ENCODE measurements at regions not wholly inside any gene's neighbourhood (a gene's known extent, or its start where the extent isn't known, plus 50 kb on each side); places are given as distances from the start of the nearest gene placed in this dataset.
A peak's percentile ranks its signal among the peaks of the same experiment; 100 is the strongest.

- no peak overlapping the region for H3K9ac ChIP-seq
- no peak overlapping the region for H3K27ac ChIP-seq
- H3K27me3 ChIP-seq = peaks cover 0 to 49% (median 33%) of the 10 kb centered on the region in 11 experiments; a peak in 15 of 22 replicates
- H3K36me3 ChIP-seq = no peaks in the 10 kb centered on the region
- no peak overlapping the region for H3K4me3 ChIP-seq
- H3K4me2 ChIP-seq = no peak overlapping the region
- peaks cover 0 to 16% (median 9%) of the 10 kb centered on the region in 10 experiments; a peak in 10 of 20 replicates for H3K4me1 ChIP-seq
- H4K20me1 ChIP-seq = peaks cover 0 to 61% (median 0%) of the 10 kb centered on the region in 11 experiments; a peak in 9 of 22 replicates
- no peak for TF ChIP-seq Cebpa-rat (IDR thresholded peaks at IDR 0.05)
- no peaks in the 10 kb centered on the region for H3K9me3 ChIP-seq (replicated peaks in 1 of 11)
Observed at GRCh38 chr1:2934156-2934540, 87.1 kb upstream of the ACTRT2 start.

- Histone ChIP-seq H3K4me3 (no peak overlapping the region), H3K4me1 (peaks cover 0 to 11% (median 7%) of the 10 kb centered on the region in 10 experiments; a peak in 10 of 20 replicates), H3K27ac (no peak overlapping the region), H3K9ac (no peak overlapping the region), H3K9me3 (replicated peaks in 1 of 11) (peaks cover 0 to 3% (median under 1%) of the 10 kb centered on the region in 11 experiments; a peak in 8 of 22 replicates), H4K20me1 (peaks cover 0 to 56% (median 0%) of the 10 kb centered on the region in 11 experiments; a peak in 9 of 22 replicates), H3K36me3 (no peaks in the 10 kb centered on the region), H3K4me2 (peak overlapping the region in 4 of 11 experiments; percentile 17 to 36 (median 26); a peak in 7 of 22 replicates), H3K27me3 (peaks cover 0 to 47% (median 30%) of the 10 kb centered on the region in 11 experiments; a peak in 14 of 22 replicates)
- no peak for TF ChIP-seq Cebpa-rat (IDR thresholded peaks at IDR 0.05)
Observed at GRCh38 chr1:2934642-2935081, 86.6 kb upstream of the ACTRT2 start.

GRCh38 chr1:2935184-2935583 is 86.1 kb upstream of the ACTRT2 start:
- peaks cover 1 to 8% (median 5%) of the 10 kb centered on the region in 11 experiments; a peak in 20 of 22 replicates for H3K9me3 ChIP-seq (replicated peaks in 1 of 11)
- peaks cover 0 to 47% (median 31%) of the 10 kb centered on the region in 11 experiments; a peak in 14 of 22 replicates for H3K27me3 ChIP-seq

GRCh38 chr1:2935751-2936390 is 85.4 kb upstream of the ACTRT2 start:
- Histone ChIP-seq H3K9me3 (replicated peaks in 1 of 11) (peaks cover 8 to 15% (median 12%) of the 10 kb centered on the region in 11 experiments), H4K20me1 (peaks cover 0 to 51% (median 0%) of the 10 kb centered on the region in 11 experiments; a peak in 9 of 22 replicates), H3K4me2 (peak overlapping the region in 5 of 11 experiments; percentile 17 to 36 (median 30); a peak in 6 of 22 replicates), H3K36me3 (no peaks in the 10 kb centered on the region), H3K27me3 (peaks cover 0 to 46% (median 35%) of the 10 kb centered on the region in 11 experiments; a peak in 14 of 22 replicates), H3K4me1 (peaks cover 0 to 9% (median 7%) of the 10 kb centered on the region in 10 experiments; a peak in 10 of 20 replicates), H3K27ac (no peak overlapping the region), H3K9ac (no peak overlapping the region), H3K4me3 (no peak overlapping the region)
- TF ChIP-seq Cebpa-rat (IDR thresholded peaks at IDR 0.05) = no peak

More at GRCh38 chr1:2935184-2935583, 86.1 kb upstream of the ACTRT2 start:
- Histone ChIP-seq H3K4me1 (peaks cover 0 to 9% (median 7%) of the 10 kb centered on the region in 10 experiments; a peak in 10 of 20 replicates), H3K4me3 (no peak overlapping the region), H3K4me2 (peak overlapping the region in 6 of 11 experiments; percentile 17 to 36 (median 26); a peak in 10 of 22 replicates), H3K9ac (peak overlapping the region in 1 of 11 experiments; percentile 10; a peak in 1 of 22 replicates), H4K20me1 (peaks cover 0 to 53% (median 0%) of the 10 kb centered on the region in 11 experiments; a peak in 9 of 22 replicates), H3K36me3 (no peaks in the 10 kb centered on the region), H3K27ac (no peak overlapping the region)
- no peak for TF ChIP-seq Cebpa-rat (IDR thresholded peaks at IDR 0.05)

- H3K9me3 ChIP-seq (replicated peaks in 1 of 11) = peaks cover 18 to 25% (median 22%) of the 10 kb centered on the region in 11 experiments
- no peaks in the 10 kb centered on the region for H3K36me3 ChIP-seq
- H3K9ac ChIP-seq = no peak overlapping the region
- peaks cover 0 to 42% (median 0%) of the 10 kb centered on the region in 11 experiments; a peak in 8 of 22 replicates for H4K20me1 ChIP-seq
- peaks cover 0 to 9% (median 7%) of the 10 kb centered on the region in 10 experiments; a peak in 10 of 20 replicates for H3K4me1 ChIP-seq
- no peak overlapping the region for H3K27ac ChIP-seq
- TF ChIP-seq Cebpa-rat (IDR thresholded peaks at IDR 0.05) = no peak
- H3K4me2 ChIP-seq = no peak overlapping the region
- no peak overlapping the region for H3K4me3 ChIP-seq
- H3K27me3 ChIP-seq = peaks cover 0 to 42% (median 34%) of the 10 kb centered on the region in 11 experiments; a peak in 14 of 22 replicates
Observed at GRCh38 chr1:2936559-2937515, 84.4 kb upstream of the ACTRT2 start.

- Histone ChIP-seq H3K4me1 (peaks cover 0 to 9% (median 7%) of the 10 kb centered on the region in 10 experiments; a peak in 10 of 20 replicates), H3K4me3 (no peak overlapping the region), H3K36me3 (no peaks in the 10 kb centered on the region), H3K27me3 (peaks cover 0 to 34% (median 25%) of the 10 kb centered on the region in 11 experiments; a peak in 14 of 22 replicates), H3K9me3 (replicated peaks in 1 of 11) (peaks cover 20 to 32% (median 26%) of the 10 kb centered on the region in 11 experiments), H4K20me1 (peaks cover 0 to 34% (median 0%) of the 10 kb centered on the region in 11 experiments; a peak in 7 of 22 replicates), H3K9ac (no peak overlapping the region), H3K4me2 (no peak overlapping the region), H3K27ac (no peak overlapping the region)
- no peak for TF ChIP-seq Cebpa-rat (IDR thresholded peaks at IDR 0.05)
Observed at GRCh38 chr1:2937805-2938204, 83.5 kb upstream of the ACTRT2 start.

GRCh38 chr1:2939041-2939552 is 82.2 kb upstream of the ACTRT2 start:
- Histone ChIP-seq H3K27ac (no peak overlapping the region), H3K9me3 (replicated peaks in 1 of 11) (peaks cover 20 to 33% (median 26%) of the 10 kb centered on the region in 11 experiments), H3K36me3 (no peaks in the 10 kb centered on the region), H3K9ac (no peak overlapping the region), H4K20me1 (peaks cover 0 to 22% (median 0%) of the 10 kb centered on the region in 11 experiments; a peak in 6 of 22 replicates), H3K4me3 (no peak overlapping the region), H3K4me2 (no peak overlapping the region), H3K4me1 (peaks cover 0 to 9% (median 7%) of the 10 kb centered on the region in 10 experiments; a peak in 10 of 20 replicates), H3K27me3 (peaks cover 0 to 21% (median 12%) of the 10 kb centered on the region in 11 experiments; a peak in 14 of 22 replicates)
- no peak for TF ChIP-seq Cebpa-rat (IDR thresholded peaks at IDR 0.05)

- H3K4me1 ChIP-seq = peaks cover 0 to 5% (median 4%) of the 10 kb centered on the region in 10 experiments; a peak in 10 of 20 replicates
- no peak for TF ChIP-seq Cebpa-rat (IDR thresholded peaks at IDR 0.05)
- no peak overlapping the region for H3K4me2 ChIP-seq
- peaks cover 0 to 11% (median 3%) of the 10 kb centered on the region in 11 experiments; a peak in 11 of 22 replicates for H3K27me3 ChIP-seq
- no peak overlapping the region for H3K4me3 ChIP-seq
- peaks cover 0 to 11% (median 0%) of the 10 kb centered on the region in 11 experiments; a peak in 5 of 22 replicates for H4K20me1 ChIP-seq
- no peaks in the 10 kb centered on the region for H3K36me3 ChIP-seq
- H3K27ac ChIP-seq = no peak overlapping the region
- H3K9me3 ChIP-seq (replicated peaks in 1 of 11) = peaks cover 20 to 33% (median 26%) of the 10 kb centered on the region in 11 experiments
- no peak overlapping the region for H3K9ac ChIP-seq
Observed at GRCh38 chr1:2940178-2940577, 81.1 kb upstream of the ACTRT2 start.

Measured in BLaER1 treated with 17β-estradiol and CSF1 and Interleukin-3, amounts not matched to agents 10 nM and 100 nM (cell line).